Neural cell (in vitro differentiated cells): ENCODE measurements at regions not wholly inside any gene's neighbourhood (a gene's known extent, or its start where the extent isn't known, plus 50 kb on each side); places are given as distances from the start of the nearest gene placed in this dataset.

ENCODE experiments used
- H2AFZ ChIP-seq: fragments of 200-600, 300-800 bp; sonication (generic), shearing (Covaris generic); 2 replicates; pipeline ENCODE4 v1.6.0; 2014; ENCODE audit warnings: low read depth, mild to moderate bottlenecking, antibody characterized with exemption, low read length, moderate library complexity
- H3F3A ChIP-seq: fragments of 200-600 bp; shearing (Covaris generic); 2 replicates; pipeline ENCODE4 v1.6.1; 2016; ENCODE audit warnings: mild to moderate bottlenecking, moderate library complexity, mixed read lengths, antibody characterized with exemption, low read length; ENCODE audit not compliant: insufficient read depth, poor library complexity, severe bottlenecking
- H3K27ac ChIP-seq: fragments of 200-600, 300-800 bp; sonication (generic), shearing (Covaris generic); 2 replicates; pipeline ENCODE4 v1.5.1; 2014; ENCODE audit warnings: mild to moderate bottlenecking, low read length, moderate library complexity
- H3K27me3 ChIP-seq: fragments of 300-800, 200-600 bp; sonication (generic), shearing (Covaris generic); 2 replicates; pipeline ENCODE4 v1.6.0; 2014; ENCODE audit warnings: mild to moderate bottlenecking, low read depth, low read length, moderate library complexity; ENCODE audit not compliant: insufficient read depth
- H3K36me3 ChIP-seq: fragments of 300-800, 200-600 bp; sonication (generic), shearing (Covaris generic); 2 replicates; pipeline ENCODE4 v1.5.1; 2014; ENCODE audit warnings: mild to moderate bottlenecking, antibody characterized with exemption, low read length, moderate library complexity; ENCODE audit not compliant: insufficient read depth
- H3K4me2 ChIP-seq: fragments of 300-800, 200-600 bp; sonication (generic), shearing (Covaris generic); 2 replicates; pipeline ENCODE4 v1.6.0; 2014; ENCODE audit warnings: mild to moderate bottlenecking, low read length
- H3K4me3 ChIP-seq: fragments of 300-800, 200-600 bp; sonication (generic), shearing (Covaris generic); 2 replicates; pipeline ENCODE4 v1.5.1; 2014; ENCODE audit warnings: mild to moderate bottlenecking, low read length, moderate library complexity
- H3K79me2 ChIP-seq: fragments of 200-600 bp; shearing (Covaris generic); replicated peaks from 2 replicates; pipeline ENCODE4 v1.6.0; 2014; ENCODE audit warnings: mild to moderate bottlenecking, low read length, moderate library complexity; ENCODE audit not compliant: insufficient read depth
- H3K9ac ChIP-seq: fragments of 300-800, 200-600 bp; sonication (generic), shearing (Covaris generic); 2 replicates; pipeline ENCODE4 v1.6.1; 2016; ENCODE audit warnings: mild to moderate bottlenecking, low read length, mixed read lengths
- H3K9me2 ChIP-seq: fragments of 200-600 bp; shearing (Covaris generic); 2 replicates; pipeline ENCODE4 v1.6.1; 2016; ENCODE audit warnings: mild to moderate bottlenecking, low read length, mixed read lengths; ENCODE audit not compliant: insufficient read depth
- H3K9me3 ChIP-seq: fragments of 200-600, 300-800 bp; sonication (generic), shearing (Covaris generic); 2 replicates; pipeline ENCODE4 v1.6.1; 2016; ENCODE audit warnings: mild to moderate bottlenecking, mixed run types, low read length, moderate library complexity, mixed read lengths
- H4K20me1 ChIP-seq: fragments of 200-600 bp; shearing (Covaris generic); 2 replicates; pipeline ENCODE4 v1.6.1; 2016; ENCODE audit warnings: mild to moderate bottlenecking, mixed run types; ENCODE audit not compliant: insufficient read depth
- EP300 ChIP-seq: fragments of 450-650 bp; conservative IDR thresholded peaks from 2 replicates; pipeline ENCODE4 v1.6.1; 2014; ENCODE audit warnings: antibody characterized with exemption, mild to moderate bottlenecking, moderate library complexity; ENCODE audit not compliant: poor library complexity, severe bottlenecking
- EZH2 ChIP-seq: fragments of 200-600, 300-800 bp; shearing (Covaris generic), sonication (generic); IDR thresholded peaks from 2 replicates; pipeline ENCODE4 v1.6.1; 2014; ENCODE audit warnings: antibody characterized with exemption, low read length, borderline replicate concordance, mild to moderate bottlenecking; ENCODE audit not compliant: insufficient read depth, poor library complexity, severe bottlenecking
- MXI1 ChIP-seq: fragments of 450-650 bp; conservative IDR thresholded peaks from 2 replicates; pipeline ENCODE4 v1.6.1; 2014; ENCODE audit warnings: antibody characterized with exemption, mild to moderate bottlenecking; ENCODE audit not compliant: poor library complexity, severe bottlenecking
- POLR2AphosphoS5 ChIP-seq: IDR thresholded peaks from 2 replicates; pipeline ENCODE4 v1.6.1; 2012
- RAD21 ChIP-seq: fragments of 450-650 bp; conservative IDR thresholded peaks from 2 replicates; pipeline ENCODE4 v1.6.1; 2014; ENCODE audit warnings: antibody characterized with exemption, mild to moderate bottlenecking, moderate library complexity
- SMC3 ChIP-seq: fragments of 450-650 bp; conservative IDR thresholded peaks from 2 replicates; pipeline ENCODE4 v1.6.1; 2014; ENCODE audit warnings: antibody characterized with exemption, mild to moderate bottlenecking, moderate library complexity; ENCODE audit not compliant: poor library complexity
- TAF1 ChIP-seq: IDR thresholded peaks from 2 replicates; pipeline ENCODE4 v1.6.1; 2012; ENCODE audit warnings: low read depth
- TF ChIP-seq, protein P1 (sequence below): IDR thresholded peaks from 2 replicates; pipeline ENCODE4 v1.6.1; 2012; ENCODE audit warnings: borderline replicate concordance
- TF ChIP-seq, protein P2 (sequence below): fragments of 450-650 bp; IDR thresholded peaks from 2 replicates; pipeline ENCODE4 v1.5.1; 2014; ENCODE audit warnings: antibody characterized with exemption, mild to moderate bottlenecking, moderate library complexity; ENCODE audit not compliant: poor library complexity, severe bottlenecking

GRCh38 chr15:37744521-37744920, 189.9 kb upstream of the TMCO5A start:
- H3K36me3 ChIP-seq = no peaks in the 10 kb centered on the region
- H3K9me3 ChIP-seq = no peaks in the 10 kb centered on the region
- no peaks in the 10 kb centered on the region for H4K20me1 ChIP-seq
- H3K9me2 ChIP-seq = no peaks in the 10 kb centered on the region
- no peak overlapping the region for H3K27ac ChIP-seq
- H3K27me3 ChIP-seq = no peaks in the 10 kb centered on the region
- H3K9ac ChIP-seq = no peak overlapping the region
- H3F3A ChIP-seq = no peaks in the 10 kb centered on the region
- TF ChIP-seq MXI1 (no peak), TAF1 (no peak), EP300 (no peak), RAD21 (no peak), SMC3 (no peak), POLR2AphosphoS5 (no peak), EZH2 (no peak)
- TF ChIP-seq, protein P1, sequence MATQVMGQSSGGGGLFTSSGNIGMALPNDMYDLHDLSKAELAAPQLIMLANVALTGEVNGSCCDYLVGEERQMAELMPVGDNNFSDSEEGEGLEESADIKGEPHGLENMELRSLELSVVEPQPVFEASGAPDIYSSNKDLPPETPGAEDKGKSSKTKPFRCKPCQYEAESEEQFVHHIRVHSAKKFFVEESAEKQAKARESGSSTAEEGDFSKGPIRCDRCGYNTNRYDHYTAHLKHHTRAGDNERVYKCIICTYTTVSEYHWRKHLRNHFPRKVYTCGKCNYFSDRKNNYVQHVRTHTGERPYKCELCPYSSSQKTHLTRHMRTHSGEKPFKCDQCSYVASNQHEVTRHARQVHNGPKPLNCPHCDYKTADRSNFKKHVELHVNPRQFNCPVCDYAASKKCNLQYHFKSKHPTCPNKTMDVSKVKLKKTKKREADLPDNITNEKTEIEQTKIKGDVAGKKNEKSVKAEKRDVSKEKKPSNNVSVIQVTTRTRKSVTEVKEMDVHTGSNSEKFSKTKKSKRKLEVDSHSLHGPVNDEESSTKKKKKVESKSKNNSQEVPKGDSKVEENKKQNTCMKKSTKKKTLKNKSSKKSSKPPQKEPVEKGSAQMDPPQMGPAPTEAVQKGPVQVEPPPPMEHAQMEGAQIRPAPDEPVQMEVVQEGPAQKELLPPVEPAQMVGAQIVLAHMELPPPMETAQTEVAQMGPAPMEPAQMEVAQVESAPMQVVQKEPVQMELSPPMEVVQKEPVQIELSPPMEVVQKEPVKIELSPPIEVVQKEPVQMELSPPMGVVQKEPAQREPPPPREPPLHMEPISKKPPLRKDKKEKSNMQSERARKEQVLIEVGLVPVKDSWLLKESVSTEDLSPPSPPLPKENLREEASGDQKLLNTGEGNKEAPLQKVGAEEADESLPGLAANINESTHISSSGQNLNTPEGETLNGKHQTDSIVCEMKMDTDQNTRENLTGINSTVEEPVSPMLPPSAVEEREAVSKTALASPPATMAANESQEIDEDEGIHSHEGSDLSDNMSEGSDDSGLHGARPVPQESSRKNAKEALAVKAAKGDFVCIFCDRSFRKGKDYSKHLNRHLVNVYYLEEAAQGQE = no peak
- TF ChIP-seq, protein P2, sequence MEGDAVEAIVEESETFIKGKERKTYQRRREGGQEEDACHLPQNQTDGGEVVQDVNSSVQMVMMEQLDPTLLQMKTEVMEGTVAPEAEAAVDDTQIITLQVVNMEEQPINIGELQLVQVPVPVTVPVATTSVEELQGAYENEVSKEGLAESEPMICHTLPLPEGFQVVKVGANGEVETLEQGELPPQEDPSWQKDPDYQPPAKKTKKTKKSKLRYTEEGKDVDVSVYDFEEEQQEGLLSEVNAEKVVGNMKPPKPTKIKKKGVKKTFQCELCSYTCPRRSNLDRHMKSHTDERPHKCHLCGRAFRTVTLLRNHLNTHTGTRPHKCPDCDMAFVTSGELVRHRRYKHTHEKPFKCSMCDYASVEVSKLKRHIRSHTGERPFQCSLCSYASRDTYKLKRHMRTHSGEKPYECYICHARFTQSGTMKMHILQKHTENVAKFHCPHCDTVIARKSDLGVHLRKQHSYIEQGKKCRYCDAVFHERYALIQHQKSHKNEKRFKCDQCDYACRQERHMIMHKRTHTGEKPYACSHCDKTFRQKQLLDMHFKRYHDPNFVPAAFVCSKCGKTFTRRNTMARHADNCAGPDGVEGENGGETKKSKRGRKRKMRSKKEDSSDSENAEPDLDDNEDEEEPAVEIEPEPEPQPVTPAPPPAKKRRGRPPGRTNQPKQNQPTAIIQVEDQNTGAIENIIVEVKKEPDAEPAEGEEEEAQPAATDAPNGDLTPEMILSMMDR = no peak
- no peak overlapping the region for H3K4me2 ChIP-seq
- no peak overlapping the region for H3K4me3 ChIP-seq
- no peak overlapping the region for H2AFZ ChIP-seq
- H3K79me2 ChIP-seq = no peaks in the 10 kb centered on the region

DNA sequence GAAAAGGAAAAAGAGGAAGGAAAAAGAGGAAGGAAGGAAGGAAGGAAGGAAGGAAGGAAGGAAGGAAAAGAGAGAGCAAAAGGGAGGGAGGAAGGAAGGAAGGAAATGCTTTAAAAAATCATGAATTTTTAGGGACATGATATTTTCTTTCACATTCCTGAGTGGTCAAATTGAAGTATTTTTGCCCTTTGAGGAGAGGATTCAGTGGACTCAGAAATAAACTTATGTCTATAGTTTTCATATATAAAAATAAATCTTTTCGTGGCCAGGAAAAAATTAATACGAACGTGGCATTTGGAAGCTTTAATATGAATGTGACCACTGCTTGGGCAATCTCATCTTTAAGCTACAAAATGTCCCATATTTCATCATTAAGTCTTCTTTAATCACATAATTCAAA, 183.0 kb upstream of the TMCO5A start:
- H3F3A ChIP-seq = no peaks in the 10 kb centered on the region
- H3K9me3 ChIP-seq = peaks cover 3% of the 10 kb centered on the region
- no peak overlapping the region for H3K4me2 ChIP-seq
- no peaks in the 10 kb centered on the region for H4K20me1 ChIP-seq
- TF ChIP-seq SMC3 = no peak
- no peak for TF ChIP-seq TAF1
- TF ChIP-seq POLR2AphosphoS5 = no peak
- TF ChIP-seq, protein P1 = no peak
- TF ChIP-seq RAD21 = no peak
- TF ChIP-seq MXI1 = no peak
- TF ChIP-seq, protein P2 = no peak
- no peaks in the 10 kb centered on the region for H3K79me2 ChIP-seq
- no peak overlapping the region for H3K27ac ChIP-seq
- H3K36me3 ChIP-seq = no peaks in the 10 kb centered on the region
- H3K4me3 ChIP-seq = no peak overlapping the region
- no peak overlapping the region for H3K9ac ChIP-seq
- no peaks in the 10 kb centered on the region for H3K27me3 ChIP-seq
- H3K9me2 ChIP-seq = no peaks in the 10 kb centered on the region
- H2AFZ ChIP-seq = no peak overlapping the region
